Hepatocyte (in vitro differentiated cells): ENCODE measurements at regions not wholly inside any gene's neighbourhood (a gene's known extent, or its start where the extent isn't known, plus 50 kb on each side); places are given as distances from the start of the nearest gene placed in this dataset.

Source experiments
- DNase-seq: peaks from one replicate; pipeline ENCODE4 v3.0.0-alpha.2; 2016; ENCODE audit warnings: low spot score
- H2AFZ ChIP-seq: fragments of 200-600 bp; sonication (generic); 2 replicates; pipeline ENCODE4 v1.6.0; 2016; ENCODE audit warnings: antibody characterized with exemption, mild to moderate bottlenecking
- H3K27ac ChIP-seq: fragments of 200-600 bp; sonication (generic); 2 replicates; pipeline ENCODE4 v1.5.1; 2016; ENCODE audit warnings: mild to moderate bottlenecking
- H3K27me3 ChIP-seq: fragments of 200-600 bp; sonication (generic); 2 replicates; pipeline ENCODE4 v1.6.1; 2016
- H3K36me3 ChIP-seq: fragments of 200-600 bp; sonication (generic); replicated peaks from 2 replicates; pipeline ENCODE4 v1.5.1; 2016; ENCODE audit warnings: low read depth; ENCODE audit not compliant: insufficient read depth
- H3K4me1 ChIP-seq: fragments of 200-600 bp; sonication (generic); 2 replicates; pipeline ENCODE4 v1.5.1; 2016; ENCODE audit warnings: mild to moderate bottlenecking, moderate library complexity; ENCODE audit not compliant: insufficient read depth
- H3K4me2 ChIP-seq: fragments of 200-600 bp; sonication (generic); 2 replicates; pipeline ENCODE4 v1.6.0; 2016
- H3K4me3 ChIP-seq: fragments of 200-600 bp; sonication (generic); 2 replicates; pipeline ENCODE4 v1.5.1; 2016; ENCODE audit warnings: mild to moderate bottlenecking
- H3K79me2 ChIP-seq: fragments of 200-600 bp; sonication (generic); 2 replicates; pipeline ENCODE4 v1.6.0; 2017; ENCODE audit warnings: mild to moderate bottlenecking
- H3K9me2 ChIP-seq: fragments of 200-600 bp; sonication (generic); replicated peaks from 2 replicates; pipeline ENCODE4 v1.6.0; 2017; ENCODE audit warnings: mild to moderate bottlenecking; ENCODE audit not compliant: insufficient read depth
- H3K9me3 ChIP-seq: fragments of 200-600 bp; sonication (generic); 2 replicates; pipeline ENCODE4 v1.5.1; 2016; ENCODE audit warnings: low read depth, mild to moderate bottlenecking
- H4K20me1 ChIP-seq: fragments of 200-600 bp; sonication (generic); 2 replicates; pipeline ENCODE4 v1.6.0; 2016; ENCODE audit warnings: mild to moderate bottlenecking; ENCODE audit not compliant: insufficient read depth, poor library complexity, severe bottlenecking
- EZH2 ChIP-seq: fragments of 200-600 bp; sonication (generic); IDR thresholded peaks from 2 replicates; pipeline ENCODE4 v1.6.1; 2016; ENCODE audit warnings: antibody characterized with exemption, mild to moderate bottlenecking, borderline replicate concordance
- EZH2phosphoT487 ChIP-seq: fragments of 200-600 bp; sonication (generic); IDR thresholded peaks from one replicate; pipeline ENCODE4 v1.6.1; 2018; ENCODE audit warnings: antibody characterized with exemption, mild to moderate bottlenecking, low read depth, moderate library complexity; ENCODE audit not compliant: unreplicated experiment, severe bottlenecking
- WGBS: methylation state at CpG from one replicate; pipeline ENCODE4 v1.1.6; 2016; ENCODE audit warnings: low lambda C conversion rate; ENCODE audit errors: missing lambda C conversion rate; 5-methylcytosine and 5-hydroxymethylcytosine counted together
- TF ChIP-seq, protein P1 (sequence below): fragments of 200-600 bp; sonication (generic); IDR thresholded peaks from 2 replicates; pipeline ENCODE4 v1.5.1; 2016; ENCODE audit warnings: antibody characterized with exemption, mild to moderate bottlenecking; ENCODE audit not compliant: poor library complexity

DNA sequence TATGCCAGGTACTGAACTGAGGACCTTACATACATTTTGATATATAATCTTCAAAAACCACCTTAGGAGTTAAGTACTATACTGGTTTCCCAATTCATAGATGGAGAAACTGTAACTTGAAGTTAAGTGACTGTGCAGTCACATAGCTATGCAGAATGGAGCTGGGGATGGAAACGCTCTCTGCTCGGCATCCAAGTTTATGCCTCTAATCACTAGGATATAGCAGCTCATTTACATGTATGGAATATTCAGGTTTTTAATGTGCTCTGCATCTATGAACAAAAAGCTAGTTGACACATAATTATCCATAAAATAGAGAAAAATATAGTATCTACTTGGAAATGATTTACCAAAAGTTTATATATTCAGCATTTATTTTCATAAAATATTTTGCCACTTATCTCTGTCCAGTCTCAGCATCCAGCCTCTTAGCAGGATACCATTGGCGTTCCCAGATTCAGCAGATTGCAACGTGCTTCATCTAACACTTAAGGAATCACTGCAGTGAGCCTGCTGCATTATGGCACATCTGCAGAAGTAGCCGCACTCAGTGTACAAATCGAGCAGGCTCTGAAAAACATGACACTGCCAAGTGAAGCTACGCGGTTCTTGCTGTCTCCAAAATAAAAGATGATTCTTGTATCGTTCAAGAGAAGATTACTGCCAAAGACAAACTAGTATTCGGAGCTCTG is 70.4 kb downstream of the MRPL57 start:
- no peak for DNase-seq
- TF ChIP-seq EZH2 (no peak), EZH2phosphoT487 (no peak)
- TF ChIP-seq, protein P1, sequence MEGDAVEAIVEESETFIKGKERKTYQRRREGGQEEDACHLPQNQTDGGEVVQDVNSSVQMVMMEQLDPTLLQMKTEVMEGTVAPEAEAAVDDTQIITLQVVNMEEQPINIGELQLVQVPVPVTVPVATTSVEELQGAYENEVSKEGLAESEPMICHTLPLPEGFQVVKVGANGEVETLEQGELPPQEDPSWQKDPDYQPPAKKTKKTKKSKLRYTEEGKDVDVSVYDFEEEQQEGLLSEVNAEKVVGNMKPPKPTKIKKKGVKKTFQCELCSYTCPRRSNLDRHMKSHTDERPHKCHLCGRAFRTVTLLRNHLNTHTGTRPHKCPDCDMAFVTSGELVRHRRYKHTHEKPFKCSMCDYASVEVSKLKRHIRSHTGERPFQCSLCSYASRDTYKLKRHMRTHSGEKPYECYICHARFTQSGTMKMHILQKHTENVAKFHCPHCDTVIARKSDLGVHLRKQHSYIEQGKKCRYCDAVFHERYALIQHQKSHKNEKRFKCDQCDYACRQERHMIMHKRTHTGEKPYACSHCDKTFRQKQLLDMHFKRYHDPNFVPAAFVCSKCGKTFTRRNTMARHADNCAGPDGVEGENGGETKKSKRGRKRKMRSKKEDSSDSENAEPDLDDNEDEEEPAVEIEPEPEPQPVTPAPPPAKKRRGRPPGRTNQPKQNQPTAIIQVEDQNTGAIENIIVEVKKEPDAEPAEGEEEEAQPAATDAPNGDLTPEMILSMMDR: no peak

DNA sequence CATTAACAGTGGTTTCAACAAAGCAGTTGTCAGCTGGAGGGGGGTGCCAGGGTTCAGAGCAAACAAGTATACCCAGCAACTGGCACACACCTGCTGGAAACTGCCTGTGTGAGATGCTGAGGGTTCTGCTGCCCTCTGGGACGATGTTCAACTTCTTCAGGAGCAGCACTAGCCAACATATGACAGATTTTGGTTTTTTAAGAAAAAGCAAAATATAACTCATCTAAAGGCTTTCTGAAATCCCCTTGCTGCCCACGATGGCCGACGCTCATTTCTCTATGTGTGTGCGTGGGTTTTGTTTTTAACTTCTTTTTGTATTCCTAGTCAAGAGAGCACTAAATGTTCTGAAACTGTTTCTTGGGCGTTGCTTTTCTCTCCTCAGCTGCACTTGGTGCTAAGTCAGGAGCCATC is 79.9 kb downstream of the MRPL57 start:
- DNase-seq: no peak
- H4K20me1 ChIP-seq: no peaks in the 10 kb centered on the region

More for the DNA sequence above, 70.4 kb downstream of the MRPL57 start:
- H3K27me3 ChIP-seq: no peaks in the 10 kb centered on the region
- no peak overlapping the region for H2AFZ ChIP-seq
- no peaks in the 10 kb centered on the region for H3K9me2 ChIP-seq
- H3K27ac ChIP-seq: no peak overlapping the region
- H3K9me3 ChIP-seq: no peaks in the 10 kb centered on the region
- H3K4me2 ChIP-seq: no peak overlapping the region
- H4K20me1 ChIP-seq: no peaks in the 10 kb centered on the region
- no peaks in the 10 kb centered on the region for H3K36me3 ChIP-seq
- H3K4me1 ChIP-seq: no peaks in the 10 kb centered on the region
- no peaks in the 10 kb centered on the region for H3K79me2 ChIP-seq
- WGBS: 90% methylated on average over 10 of the region's 10 CpGs
- H3K4me3 ChIP-seq: no peak overlapping the region

DNA sequence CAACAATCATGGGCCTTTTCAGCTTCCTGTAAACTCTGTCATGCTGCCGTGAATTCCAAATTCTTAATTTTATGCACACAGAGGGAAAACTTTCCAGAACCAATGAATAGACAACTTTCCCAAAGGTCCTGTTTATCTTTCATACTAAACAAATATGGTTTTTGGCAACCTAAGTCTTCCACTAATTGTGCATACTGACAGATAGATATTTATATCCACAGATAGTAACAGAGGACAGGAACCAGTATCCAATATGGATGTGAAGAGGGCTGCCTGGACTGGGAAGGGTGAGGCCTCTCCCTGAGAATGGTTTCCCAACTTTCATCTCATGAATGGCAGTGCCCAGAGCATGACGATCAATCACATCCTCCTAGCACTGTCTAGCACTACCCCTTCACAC is 80.4 kb downstream of the MRPL57 start:
- no peaks in the 10 kb centered on the region for H3K79me2 ChIP-seq
- no peaks in the 10 kb centered on the region for H4K20me1 ChIP-seq
- no peak overlapping the region for H3K4me3 ChIP-seq
- H3K4me1 ChIP-seq: no peaks in the 10 kb centered on the region
- H3K9me3 ChIP-seq: no peaks in the 10 kb centered on the region
- DNase-seq: no peak
- WGBS: 83% methylated on average over 2 of the region's 2 CpGs
- no peaks in the 10 kb centered on the region for H3K27me3 ChIP-seq
- no peak overlapping the region for H3K27ac ChIP-seq
- TF ChIP-seq EZH2: no peak
- TF ChIP-seq, protein P1: no peak
- TF ChIP-seq EZH2phosphoT487: no peak
- no peak overlapping the region for H3K4me2 ChIP-seq
- H2AFZ ChIP-seq: no peak overlapping the region
- no peaks in the 10 kb centered on the region for H3K9me2 ChIP-seq
- H3K36me3 ChIP-seq: no peaks in the 10 kb centered on the region

More for the DNA sequence above, 79.9 kb downstream of the MRPL57 start:
- Histone ChIP-seq H3K4me2 (no peak overlapping the region), H3K4me1 (no peaks in the 10 kb centered on the region), H2AFZ (no peak overlapping the region), H3K36me3 (no peaks in the 10 kb centered on the region), H3K27ac (no peak overlapping the region), H3K4me3 (no peak overlapping the region), H3K79me2 (no peaks in the 10 kb centered on the region), H3K9me3 (no peaks in the 10 kb centered on the region), H3K27me3 (no peaks in the 10 kb centered on the region), H3K9me2 (no peaks in the 10 kb centered on the region)
- WGBS: 93% methylated on average over 6 of the region's 6 CpGs
- TF ChIP-seq, protein P1: no peak
- TF ChIP-seq EZH2: no peak
- no peak for TF ChIP-seq EZH2phosphoT487
